ENCODE measurements at regions not wholly inside any gene's neighbourhood (a gene's known extent, or its start where the extent isn't known, plus 50 kb on each side); places are given as distances from the start of the nearest gene placed in this dataset.

DNA sequence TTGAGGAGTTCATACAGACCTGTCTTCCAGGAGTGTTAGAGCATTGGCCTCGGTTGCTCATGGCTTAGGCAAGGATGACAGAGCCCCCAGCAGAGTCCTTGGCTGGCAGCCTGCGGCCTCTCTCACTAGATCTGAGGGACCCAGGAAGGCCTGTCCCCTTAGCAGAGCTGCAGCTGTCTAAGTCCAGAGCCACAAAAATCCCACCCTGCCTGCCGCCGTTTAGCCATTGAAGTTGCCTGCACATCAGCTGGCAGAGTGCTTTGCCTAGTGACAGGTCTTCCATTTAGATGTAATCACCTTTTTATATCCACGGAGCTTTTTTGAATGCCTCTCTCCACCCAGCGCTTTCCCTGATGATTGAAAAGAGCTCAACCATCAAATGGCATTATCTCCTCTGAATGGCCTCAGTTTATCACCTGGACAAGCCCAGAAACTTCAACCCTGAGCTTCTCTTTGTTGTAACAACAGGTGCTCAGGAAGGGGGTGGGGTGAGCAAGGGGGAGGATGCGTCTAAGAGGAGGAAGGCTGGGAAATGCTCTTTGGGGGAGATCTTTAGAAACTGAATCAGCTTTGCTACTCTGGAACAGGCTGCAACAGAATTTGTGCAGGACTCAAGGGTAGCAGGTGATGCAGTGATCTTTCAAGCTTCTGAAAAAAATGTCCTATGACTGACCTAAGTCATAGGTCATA lies 71.9 kb downstream of the TNP1 start:
- H3K9me3 Mint-ChIP-seq = no peaks in the 10 kb centered on the region
- H3K79me2 ChIP-seq (replicated peaks; ENCODE audit: insufficient read depth) = no peaks in the 10 kb centered on the region
- no peaks in the 10 kb centered on the region for H4K20me1 ChIP-seq (replicated peaks; ENCODE audit: insufficient read depth)
- H3K27me3 ChIP-seq (ENCODE audit: insufficient read depth) = no peaks in the 10 kb centered on the region
- H3K36me3 ChIP-seq (ENCODE audit: insufficient read depth) = no peaks in the 10 kb centered on the region
- no peak overlapping the region for H3K27ac ChIP-seq (ENCODE audit: low read depth)
- peak overlapping the region; percentile 12; the same call in 1 of the 2 replicates for H3K4me2 ChIP-seq
- peak; percentile 14 for DNase-seq (ENCODE audit: low spot score)
- no peaks in the 10 kb centered on the region for H3K36me3 Mint-ChIP-seq (ENCODE audit: low read depth)
- H3K4me1 Mint-ChIP-seq = peaks cover 15% of the 10 kb centered on the region
- H3K4me3 Mint-ChIP-seq = no peak overlapping the region
- no peaks in the 10 kb centered on the region for H3F3A ChIP-seq (replicated peaks; ENCODE audit: low read depth)
- H3K9me2 ChIP-seq (ENCODE audit: insufficient read depth) = 0 out of 2 replicates have a peak, but pooled peaks cover 4% of the 10 kb centered on the region
- H3K4me1 ChIP-seq (ENCODE audit: insufficient read depth) = peaks cover 14% of the 10 kb centered on the region
- H3K27me3 Mint-ChIP-seq (ENCODE audit: insufficient read depth, low read depth, poor library complexity) = no peaks in the 10 kb centered on the region
- H2AFZ ChIP-seq = no peak overlapping the region
- peak; percentile 43 for ATAC-seq
- TF ChIP-seq EZH2 (IDR thresholded peaks at IDR 0.05; ENCODE audit: low read depth, unreplicated experiment) = no peak
- no peak for TF ChIP-seq JUNB (IDR thresholded peaks at IDR 0.05; ENCODE audit: unreplicated experiment)
- TF ChIP-seq CREB1 (CRISPR knock-in tag; IDR thresholded peaks at IDR 0.05; ENCODE audit: low read depth) = no peak
- TF ChIP-seq ZNF331 (CRISPR knock-in tag; IDR thresholded peaks at IDR 0.05; ENCODE audit: low read depth) = no peak
- no peak for TF ChIP-seq EZH2phosphoT487 (IDR thresholded peaks at IDR 0.05; ENCODE audit: unreplicated experiment)
- no peak for TF ChIP-seq STAT1 (IDR thresholded peaks at IDR 0.05; ENCODE audit: unreplicated experiment)
- H3K4me3 ChIP-seq = no peak overlapping the region
- H3K27ac Mint-ChIP-seq = no peak overlapping the region

DNA sequence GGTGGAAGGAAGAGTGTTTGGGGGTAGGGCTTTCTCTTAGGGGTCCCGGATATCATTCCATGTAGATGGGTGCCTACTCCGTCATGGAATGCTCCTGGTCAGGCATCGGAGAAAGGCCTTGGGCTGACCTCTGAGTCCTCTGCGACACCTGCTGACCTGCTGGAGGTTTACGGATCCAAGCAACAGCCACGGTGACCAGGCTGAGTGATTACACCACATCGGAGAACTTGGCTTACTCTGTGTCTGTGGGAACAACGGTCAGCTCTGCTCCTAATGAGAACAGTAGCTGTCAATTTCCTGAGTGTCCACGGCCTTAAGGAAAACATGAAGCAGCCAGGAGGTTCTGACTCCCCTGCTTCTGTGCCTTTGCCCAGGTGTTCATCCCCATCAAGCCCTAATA lies 73.2 kb downstream of the TNP1 start:
- DNase-seq (ENCODE audit: low spot score) (no peak), ATAC-seq (no peak)
- no peak for TF ChIP-seq ZNF114 (CRISPR knock-in tag; IDR thresholded peaks at IDR 0.05)
- TF ChIP-seq POLR2AphosphoS5 (IDR thresholded peaks at IDR 0.05; ENCODE audit: low read depth) = no peak
- TF ChIP-seq, protein P1, sequence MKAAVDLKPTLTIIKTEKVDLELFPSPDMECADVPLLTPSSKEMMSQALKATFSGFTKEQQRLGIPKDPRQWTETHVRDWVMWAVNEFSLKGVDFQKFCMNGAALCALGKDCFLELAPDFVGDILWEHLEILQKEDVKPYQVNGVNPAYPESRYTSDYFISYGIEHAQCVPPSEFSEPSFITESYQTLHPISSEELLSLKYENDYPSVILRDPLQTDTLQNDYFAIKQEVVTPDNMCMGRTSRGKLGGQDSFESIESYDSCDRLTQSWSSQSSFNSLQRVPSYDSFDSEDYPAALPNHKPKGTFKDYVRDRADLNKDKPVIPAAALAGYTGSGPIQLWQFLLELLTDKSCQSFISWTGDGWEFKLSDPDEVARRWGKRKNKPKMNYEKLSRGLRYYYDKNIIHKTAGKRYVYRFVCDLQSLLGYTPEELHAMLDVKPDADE (IDR thresholded peaks at IDR 0.05) = no peak
- TF ChIP-seq NANOG (IDR thresholded peaks at IDR 0.05; ENCODE audit: borderline replicate concordance) = no peak
- TF ChIP-seq CREB1 (CRISPR knock-in tag; IDR thresholded peaks at IDR 0.05; ENCODE audit: low read depth) = no peak
- TF ChIP-seq, protein P2, sequence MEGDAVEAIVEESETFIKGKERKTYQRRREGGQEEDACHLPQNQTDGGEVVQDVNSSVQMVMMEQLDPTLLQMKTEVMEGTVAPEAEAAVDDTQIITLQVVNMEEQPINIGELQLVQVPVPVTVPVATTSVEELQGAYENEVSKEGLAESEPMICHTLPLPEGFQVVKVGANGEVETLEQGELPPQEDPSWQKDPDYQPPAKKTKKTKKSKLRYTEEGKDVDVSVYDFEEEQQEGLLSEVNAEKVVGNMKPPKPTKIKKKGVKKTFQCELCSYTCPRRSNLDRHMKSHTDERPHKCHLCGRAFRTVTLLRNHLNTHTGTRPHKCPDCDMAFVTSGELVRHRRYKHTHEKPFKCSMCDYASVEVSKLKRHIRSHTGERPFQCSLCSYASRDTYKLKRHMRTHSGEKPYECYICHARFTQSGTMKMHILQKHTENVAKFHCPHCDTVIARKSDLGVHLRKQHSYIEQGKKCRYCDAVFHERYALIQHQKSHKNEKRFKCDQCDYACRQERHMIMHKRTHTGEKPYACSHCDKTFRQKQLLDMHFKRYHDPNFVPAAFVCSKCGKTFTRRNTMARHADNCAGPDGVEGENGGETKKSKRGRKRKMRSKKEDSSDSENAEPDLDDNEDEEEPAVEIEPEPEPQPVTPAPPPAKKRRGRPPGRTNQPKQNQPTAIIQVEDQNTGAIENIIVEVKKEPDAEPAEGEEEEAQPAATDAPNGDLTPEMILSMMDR (conservative IDR thresholded peaks at IDR 0.05; ENCODE audit: low read depth in 2 of 2) = no peak
- TF ChIP-seq ZNF331 (CRISPR knock-in tag; IDR thresholded peaks at IDR 0.05; ENCODE audit: low read depth) = no peak
- TF ChIP-seq EZH2 (IDR thresholded peaks at IDR 0.05; ENCODE audit: low read depth, unreplicated experiment) = no peak
- TF ChIP-seq, protein P3, sequence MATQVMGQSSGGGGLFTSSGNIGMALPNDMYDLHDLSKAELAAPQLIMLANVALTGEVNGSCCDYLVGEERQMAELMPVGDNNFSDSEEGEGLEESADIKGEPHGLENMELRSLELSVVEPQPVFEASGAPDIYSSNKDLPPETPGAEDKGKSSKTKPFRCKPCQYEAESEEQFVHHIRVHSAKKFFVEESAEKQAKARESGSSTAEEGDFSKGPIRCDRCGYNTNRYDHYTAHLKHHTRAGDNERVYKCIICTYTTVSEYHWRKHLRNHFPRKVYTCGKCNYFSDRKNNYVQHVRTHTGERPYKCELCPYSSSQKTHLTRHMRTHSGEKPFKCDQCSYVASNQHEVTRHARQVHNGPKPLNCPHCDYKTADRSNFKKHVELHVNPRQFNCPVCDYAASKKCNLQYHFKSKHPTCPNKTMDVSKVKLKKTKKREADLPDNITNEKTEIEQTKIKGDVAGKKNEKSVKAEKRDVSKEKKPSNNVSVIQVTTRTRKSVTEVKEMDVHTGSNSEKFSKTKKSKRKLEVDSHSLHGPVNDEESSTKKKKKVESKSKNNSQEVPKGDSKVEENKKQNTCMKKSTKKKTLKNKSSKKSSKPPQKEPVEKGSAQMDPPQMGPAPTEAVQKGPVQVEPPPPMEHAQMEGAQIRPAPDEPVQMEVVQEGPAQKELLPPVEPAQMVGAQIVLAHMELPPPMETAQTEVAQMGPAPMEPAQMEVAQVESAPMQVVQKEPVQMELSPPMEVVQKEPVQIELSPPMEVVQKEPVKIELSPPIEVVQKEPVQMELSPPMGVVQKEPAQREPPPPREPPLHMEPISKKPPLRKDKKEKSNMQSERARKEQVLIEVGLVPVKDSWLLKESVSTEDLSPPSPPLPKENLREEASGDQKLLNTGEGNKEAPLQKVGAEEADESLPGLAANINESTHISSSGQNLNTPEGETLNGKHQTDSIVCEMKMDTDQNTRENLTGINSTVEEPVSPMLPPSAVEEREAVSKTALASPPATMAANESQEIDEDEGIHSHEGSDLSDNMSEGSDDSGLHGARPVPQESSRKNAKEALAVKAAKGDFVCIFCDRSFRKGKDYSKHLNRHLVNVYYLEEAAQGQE (IDR thresholded peaks at IDR 0.05; ENCODE audit: unreplicated experiment) = no peak
- TF ChIP-seq JUNB (IDR thresholded peaks at IDR 0.05; ENCODE audit: unreplicated experiment) = no peak
- TF ChIP-seq STAT1 (IDR thresholded peaks at IDR 0.05; ENCODE audit: unreplicated experiment) = no peak

More for the DNA sequence above, 73.2 kb downstream of the TNP1 start:
- H3K36me3 ChIP-seq (ENCODE audit: insufficient read depth) = no peaks in the 10 kb centered on the region
- no peak overlapping the region for H3K4me2 ChIP-seq
- no peak overlapping the region for H3K27ac Mint-ChIP-seq
- no peaks in the 10 kb centered on the region for H3K36me3 Mint-ChIP-seq (ENCODE audit: low read depth)
- no peaks in the 10 kb centered on the region for H3K79me2 ChIP-seq (replicated peaks; ENCODE audit: insufficient read depth)
- H3K9me2 ChIP-seq (ENCODE audit: insufficient read depth) = 0 out of 2 replicates have a peak, but pooled peaks cover under 1% of the 10 kb centered on the region
- H3K9me3 Mint-ChIP-seq = no peaks in the 10 kb centered on the region
- no peak overlapping the region for H3K27ac ChIP-seq (ENCODE audit: low read depth)
- H3K4me3 ChIP-seq = no peak overlapping the region
- H3K27me3 ChIP-seq (ENCODE audit: insufficient read depth) = no peaks in the 10 kb centered on the region
- H2AFZ ChIP-seq = no peak overlapping the region
- H4K20me1 ChIP-seq (replicated peaks; ENCODE audit: insufficient read depth) = no peaks in the 10 kb centered on the region
- H3K4me3 Mint-ChIP-seq = no peak overlapping the region
- peaks cover 14% of the 10 kb centered on the region for H3K4me1 ChIP-seq (ENCODE audit: insufficient read depth)
- peaks cover 10% of the 10 kb centered on the region for H3K4me1 Mint-ChIP-seq
- no peaks in the 10 kb centered on the region for H3F3A ChIP-seq (replicated peaks; ENCODE audit: low read depth)
- H3K27me3 Mint-ChIP-seq (ENCODE audit: insufficient read depth, low read depth, poor library complexity) = peaks cover 2% of the 10 kb centered on the region

All from GM23338 (cell line).